Uterus (tissue), 3 donors: ENCODE measurements at regions not wholly inside any gene's neighbourhood (a gene's known extent, or its start where the extent isn't known, plus 50 kb on each side); places are given as distances from the start of the nearest gene placed in this dataset.
"Not testable (repeated sequence)": the region's sequence is repeated elsewhere in the genome, so short reads cannot be mapped to it uniquely, and the experiment has no call there.

ENCODE experiments used
- DNase-seq, 2 donors: peaks; one replicate each; pipeline ENCODE4 v3.0.0-alpha.2; 2019 to 2020
- H3K27ac ChIP-seq, 2 donors: fragments of 200-600 bp; sonication (generic); 1 replicate in 1 of 2; 2 replicates in 1 of 2; pipeline ENCODE4 v1.5.1; 2016 to 2018
- H3K27me3 ChIP-seq, 2 donors: fragments of 200-600 bp; sonication (generic); one replicate each; pipeline ENCODE4 v1.5.1; 2018 to 2019; ENCODE audit warnings: control low read depth in 1 of 2
- H3K36me3 ChIP-seq, 2 donors: fragments of 200-600 bp; sonication (generic); one replicate each; pipeline ENCODE4 v1.5.1; 2019; ENCODE audit warnings: control low read depth in 1 of 2
- H3K4me1 ChIP-seq, 2 donors: fragments of 200-600 bp; sonication (generic); one replicate each; pipeline ENCODE4 v1.5.1; 2018 to 2019; ENCODE audit warnings: control low read depth in 1 of 2
- H3K4me3 ChIP-seq, 2 donors: fragments of 200-600 bp; sonication (generic); 1 replicate in 1 of 2; 2 replicates in 1 of 2; pipeline ENCODE4 v1.5.1; 2018 to 2019; ENCODE audit warnings: mild to moderate bottlenecking in 1 of 2
- H3K9me3 ChIP-seq, 2 donors: fragments of 200-600 bp; sonication (generic); one replicate each; pipeline ENCODE4 v1.5.1; 2019; ENCODE audit warnings: control low read depth in 1 of 2
- POLR2A ChIP-seq, 2 donors: fragments of 450-650 bp; IDR thresholded peaks; one replicate each; pipeline ENCODE4 v1.6.1; 2016; ENCODE audit warnings: antibody characterized with exemption in 2 of 2, mild to moderate bottlenecking in 1 of 2, moderate library complexity in 1 of 2
- intact Hi-C: fragments of 100-400 bp; cut with DNase I; formaldehyde crosslinking; loops from one replicate; pipeline ENCODE4 v1.15.1; 2023; ENCODE audit warnings: low total_unique reads
- TF ChIP-seq, protein P1 (sequence below), 4 experiments: fragments of 200-600 bp in 2 of 4; fragments of 450-650 bp in 2 of 4; sonication (generic) in 2 of 4; IDR thresholded peaks; one replicate each; pipeline ENCODE4 v1.5.1; 2016 to 2019; ENCODE audit warnings: antibody characterized with exemption in 4 of 4, mild to moderate bottlenecking in 2 of 4, moderate library complexity in 1 of 4
- donor health status: DM: yes; HTN: yes; CAD: no.

DNA sequence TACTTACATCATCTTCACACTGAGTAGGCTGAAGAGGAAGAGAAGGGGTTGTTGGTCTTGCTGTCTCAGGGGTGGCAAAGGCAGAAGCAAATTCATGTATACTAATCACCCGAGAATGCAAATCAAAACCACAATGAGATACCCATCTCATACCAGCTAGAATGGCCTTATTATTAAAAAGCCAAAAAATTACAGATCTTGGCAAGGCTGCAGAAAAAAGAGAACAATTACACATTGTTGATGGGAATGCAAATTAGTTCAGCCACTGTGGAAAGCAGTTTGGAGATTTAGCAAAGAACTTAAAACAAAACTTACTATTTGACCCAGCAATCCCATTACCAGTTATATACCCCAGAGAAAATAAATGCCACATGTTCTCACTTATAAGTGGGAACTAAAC lies 154.9 kb downstream of the SEC23A start:
- H3K9me3 ChIP-seq: no peaks in the 10 kb centered on the region
- no peak overlapping the region for H3K27ac ChIP-seq
- H3K36me3 ChIP-seq: no peaks in the 10 kb centered on the region
- H3K27me3 ChIP-seq: no peaks in the 10 kb centered on the region
- TF ChIP-seq, protein P1, sequence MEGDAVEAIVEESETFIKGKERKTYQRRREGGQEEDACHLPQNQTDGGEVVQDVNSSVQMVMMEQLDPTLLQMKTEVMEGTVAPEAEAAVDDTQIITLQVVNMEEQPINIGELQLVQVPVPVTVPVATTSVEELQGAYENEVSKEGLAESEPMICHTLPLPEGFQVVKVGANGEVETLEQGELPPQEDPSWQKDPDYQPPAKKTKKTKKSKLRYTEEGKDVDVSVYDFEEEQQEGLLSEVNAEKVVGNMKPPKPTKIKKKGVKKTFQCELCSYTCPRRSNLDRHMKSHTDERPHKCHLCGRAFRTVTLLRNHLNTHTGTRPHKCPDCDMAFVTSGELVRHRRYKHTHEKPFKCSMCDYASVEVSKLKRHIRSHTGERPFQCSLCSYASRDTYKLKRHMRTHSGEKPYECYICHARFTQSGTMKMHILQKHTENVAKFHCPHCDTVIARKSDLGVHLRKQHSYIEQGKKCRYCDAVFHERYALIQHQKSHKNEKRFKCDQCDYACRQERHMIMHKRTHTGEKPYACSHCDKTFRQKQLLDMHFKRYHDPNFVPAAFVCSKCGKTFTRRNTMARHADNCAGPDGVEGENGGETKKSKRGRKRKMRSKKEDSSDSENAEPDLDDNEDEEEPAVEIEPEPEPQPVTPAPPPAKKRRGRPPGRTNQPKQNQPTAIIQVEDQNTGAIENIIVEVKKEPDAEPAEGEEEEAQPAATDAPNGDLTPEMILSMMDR (IDR thresholded peaks at IDR 0.05): no peak
- TF ChIP-seq POLR2A (IDR thresholded peaks at IDR 0.05): no peak
- H3K4me1 ChIP-seq: no peaks in the 10 kb centered on the region
- DNase-seq: no peak
- no peak overlapping the region for H3K4me3 ChIP-seq
- intact Hi-C loops: no loop called here

DNA sequence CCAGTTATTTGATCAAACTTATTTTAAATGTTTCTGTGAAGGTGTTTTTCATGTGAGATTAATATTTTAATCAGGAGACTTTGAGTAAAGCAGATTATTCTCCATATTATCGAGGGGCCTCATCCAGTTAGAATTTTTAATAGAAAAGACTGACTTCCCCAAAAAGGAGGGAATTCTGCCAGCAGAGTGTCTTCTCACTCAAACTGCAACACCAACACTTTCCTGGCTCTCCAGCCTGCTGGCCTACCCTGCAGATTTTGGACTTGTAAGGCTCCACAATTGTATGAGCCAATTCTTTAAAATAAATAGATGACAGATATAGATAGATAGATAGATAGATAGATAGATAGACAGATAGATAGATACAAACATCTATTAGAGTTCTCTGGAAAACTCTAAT lies 155.7 kb downstream of the SEC23A start:
- intact Hi-C loops: no loop called here
- TF ChIP-seq POLR2A (IDR thresholded peaks at IDR 0.05): no peak
- TF ChIP-seq, protein P1 (IDR thresholded peaks at IDR 0.05): no peak
- H3K27ac ChIP-seq: no peak overlapping the region
- H3K9me3 ChIP-seq: no peaks in the 10 kb centered on the region
- no peaks in the 10 kb centered on the region for H3K36me3 ChIP-seq
- no peaks in the 10 kb centered on the region for H3K4me1 ChIP-seq
- H3K4me3 ChIP-seq: no peak overlapping the region
- no peak for DNase-seq
- no peaks in the 10 kb centered on the region for H3K27me3 ChIP-seq

DNA sequence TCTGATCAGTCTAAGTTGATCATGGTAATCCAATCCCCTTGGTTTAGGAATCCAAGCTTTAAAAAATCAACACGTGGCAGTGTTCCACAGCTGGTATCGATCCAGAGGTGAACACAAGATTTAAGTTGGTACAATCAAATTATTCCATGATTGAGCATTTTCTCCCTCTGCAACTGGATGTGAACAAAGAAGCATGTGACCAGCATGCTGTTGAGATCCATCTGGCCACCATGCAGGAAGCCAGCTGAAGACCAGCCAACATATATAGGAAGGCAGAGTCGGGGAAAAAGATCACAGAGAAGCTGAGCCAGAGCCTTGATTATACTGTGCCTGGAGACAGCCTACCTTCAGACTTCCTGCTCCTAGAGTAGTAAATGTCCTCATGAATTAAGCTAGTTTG lies 158.3 kb downstream of the SEC23A start:
- TF ChIP-seq, protein P1 (IDR thresholded peaks at IDR 0.05): no peak
- TF ChIP-seq POLR2A (IDR thresholded peaks at IDR 0.05): no peak
- Histone ChIP-seq H3K4me3 (no peak overlapping the region), H3K4me1 (no peaks in the 10 kb centered on the region), H3K27me3 (no peaks in the 10 kb centered on the region), H3K27ac (no peak overlapping the region), H3K9me3 (no peaks in the 10 kb centered on the region), H3K36me3 (no peaks in the 10 kb centered on the region)
- intact Hi-C loops: no loop called here
- DNase-seq: no peak

DNA sequence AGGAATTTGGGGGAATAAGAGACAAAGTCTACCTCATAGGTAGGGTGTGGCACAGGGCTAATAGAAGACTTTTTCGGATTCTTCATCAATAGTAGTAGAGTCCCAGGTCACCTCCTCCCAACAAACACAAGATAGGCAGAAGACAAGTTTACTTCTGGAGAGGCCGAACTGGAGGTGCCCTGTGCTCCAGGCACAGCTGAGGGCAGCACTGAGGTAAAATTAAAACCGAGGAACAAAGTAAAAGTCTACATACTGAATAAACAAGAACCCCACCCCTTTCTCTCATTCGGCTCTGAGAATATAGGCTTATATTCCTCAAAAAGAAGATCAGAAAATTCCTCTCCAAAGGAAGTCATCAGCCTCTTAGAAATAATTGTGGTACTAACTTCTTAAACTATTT lies 161.5 kb downstream of the SEC23A start:
- Histone ChIP-seq H3K4me3 (no peak overlapping the region), H3K4me1 (no peaks in the 10 kb centered on the region), H3K36me3 (no peaks in the 10 kb centered on the region), H3K27ac (no peak overlapping the region), H3K27me3 (no peaks in the 10 kb centered on the region), H3K9me3 (no peaks in the 10 kb centered on the region)
- DNase-seq: no peak
- intact Hi-C loops: no loop called here
- TF ChIP-seq, protein P1 (IDR thresholded peaks at IDR 0.05): no peak
- no peak for TF ChIP-seq POLR2A (IDR thresholded peaks at IDR 0.05)

DNA sequence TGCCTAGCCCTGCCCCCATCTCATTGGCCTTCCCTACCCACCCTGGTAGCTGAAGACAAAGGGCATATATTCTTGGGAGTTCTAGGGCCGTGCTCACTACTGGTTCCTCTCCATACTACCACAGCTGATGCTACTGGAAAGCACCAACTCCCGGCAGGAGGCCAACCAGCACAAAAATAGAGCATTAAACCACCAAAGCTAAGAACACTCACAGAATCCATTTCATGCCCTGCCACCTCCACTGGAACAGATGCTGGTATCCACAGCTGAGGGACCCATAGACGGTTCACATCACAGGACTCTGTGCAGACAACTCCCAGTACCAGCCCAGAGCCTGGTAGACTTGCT lies 170.4 kb downstream of the SEC23A start:
- H3K36me3 ChIP-seq, intact Hi-C loops, H3K27me3 ChIP-seq, H3K9me3 ChIP-seq, H3K4me1 ChIP-seq, DNase-seq, H3K27ac ChIP-seq, H3K4me3 ChIP-seq: not testable (repeated sequence)

DNA sequence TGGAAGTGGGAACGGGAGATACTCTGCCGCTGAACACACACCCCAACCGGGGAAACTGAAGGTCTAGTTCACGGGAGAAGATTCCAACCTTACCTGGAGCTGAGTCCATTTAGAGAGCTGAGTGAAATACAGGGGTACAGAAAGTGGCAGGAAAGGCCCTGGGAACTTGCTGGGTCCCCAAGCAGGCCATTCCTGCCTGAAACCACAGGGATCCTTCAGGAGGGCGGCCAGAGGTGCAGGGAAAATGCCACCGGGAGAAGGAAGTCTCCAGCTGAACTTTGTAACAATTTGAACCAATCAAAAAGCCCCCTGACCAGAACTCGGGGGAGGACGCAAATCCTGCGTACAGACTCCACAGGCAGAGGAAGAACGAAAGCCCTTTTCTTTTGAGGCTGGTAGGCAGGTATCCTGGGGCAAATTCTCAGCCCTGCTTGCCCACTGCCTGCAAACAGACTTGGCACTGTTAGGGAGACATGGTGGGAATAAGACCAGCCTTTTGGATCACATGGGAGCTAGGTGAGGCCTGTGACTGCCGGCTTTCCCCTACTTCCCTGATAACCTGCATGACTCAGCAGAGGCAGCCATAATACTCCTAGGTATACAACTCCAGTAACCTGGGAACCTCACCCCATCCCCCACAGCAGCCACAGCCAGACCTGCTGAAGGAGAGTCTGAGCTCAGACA lies 170.9 kb downstream of the SEC23A start:
- intact Hi-C loops: no loop called here
- H3K4me1 ChIP-seq: no peaks in the 10 kb centered on the region
- H3K27me3 ChIP-seq: no peaks in the 10 kb centered on the region
- no peak overlapping the region for H3K4me3 ChIP-seq
- H3K9me3 ChIP-seq: no peaks in the 10 kb centered on the region
- no peak overlapping the region for H3K27ac ChIP-seq
- TF ChIP-seq, protein P1 (IDR thresholded peaks at IDR 0.05): no peak
- TF ChIP-seq POLR2A (IDR thresholded peaks at IDR 0.05): no peak
- no peaks in the 10 kb centered on the region for H3K36me3 ChIP-seq
- DNase-seq: no peak
